ENCODE measurements at regions not wholly inside any gene's neighbourhood (a gene's known extent, or its start where the extent isn't known, plus 50 kb on each side); places are given as distances from the start of the nearest gene placed in this dataset.
A peak's percentile ranks its signal among the peaks of the same experiment; 100 is the strongest.

DNA sequence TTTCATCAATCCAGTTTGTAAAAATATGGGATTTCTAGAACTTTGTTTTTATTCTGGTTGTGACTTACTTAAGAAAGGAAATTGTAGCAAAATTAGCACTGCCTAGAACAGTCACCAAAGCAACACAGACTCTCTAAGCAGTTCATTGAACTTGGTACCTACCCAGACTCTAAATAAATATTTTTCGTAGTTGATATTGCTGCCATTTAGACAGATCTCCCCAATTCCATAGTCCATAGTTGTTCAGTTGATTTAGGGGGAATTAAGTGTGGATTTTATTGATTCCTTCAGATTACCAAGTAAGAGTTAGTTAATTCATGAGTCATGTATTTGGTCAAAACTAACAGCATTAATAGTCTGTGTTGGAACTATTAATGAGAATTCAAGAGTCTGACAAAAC, 822.5 kb downstream of the DHX35 start:
- H3K27me3 ChIP-seq (replicated peaks; ENCODE audit: control insufficient read depth, insufficient read depth, low read length), result peaks cover 12% of the 10 kb centered on the region

DNA sequence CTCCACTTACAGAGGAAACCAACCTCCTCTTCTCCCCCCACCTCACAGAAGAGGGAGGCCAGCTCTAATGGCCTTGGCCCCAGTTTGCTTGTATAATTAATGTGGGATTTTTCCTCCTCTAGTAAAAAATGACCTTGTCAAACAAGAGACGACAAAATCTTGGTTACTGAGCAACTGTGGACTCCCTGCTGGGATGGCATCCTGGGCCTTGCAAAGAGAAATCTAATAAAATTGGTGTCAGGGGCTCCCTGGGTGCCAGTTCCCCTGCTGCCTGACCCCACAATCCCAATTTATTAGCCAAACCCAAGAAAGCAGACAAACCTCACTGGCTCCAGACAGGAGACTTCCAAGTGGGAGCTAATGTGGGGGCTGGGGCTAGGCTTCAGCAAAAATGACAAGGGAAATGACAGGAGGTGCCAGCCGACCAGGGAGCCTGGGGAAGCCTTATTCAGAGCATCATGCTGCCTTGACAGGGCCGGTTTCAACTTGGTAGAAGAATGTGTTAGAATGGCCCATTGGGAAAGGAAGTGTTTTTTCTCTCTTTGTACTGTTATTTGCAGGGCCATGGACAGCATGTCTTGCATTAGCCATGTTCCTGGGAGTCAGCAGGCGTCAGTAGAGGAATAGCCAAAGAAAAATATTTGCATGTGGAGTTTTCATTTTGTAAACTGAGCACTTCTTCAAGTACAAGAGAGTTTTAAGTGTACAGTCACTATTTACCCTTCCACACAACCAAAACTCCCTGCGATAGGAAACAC, 816.9 kb downstream of the DHX35 start:
- Histone ChIP-seq H3K9me3 (ENCODE audit: control insufficient read depth, low read length) (peaks cover 24% of the 10 kb centered on the region), H3K4me1 (ENCODE audit: control insufficient read depth, insufficient read depth, low read length) (peaks cover 11% of the 10 kb centered on the region), H3K27me3 (replicated peaks; ENCODE audit: control insufficient read depth, insufficient read depth, low read length) (peaks cover 29% of the 10 kb centered on the region), H3K4me3 (ENCODE audit: low read length) (no peak overlapping the region), H3K9ac (ENCODE audit: low read length) (no peak overlapping the region), H3K36me3 (ENCODE audit: control insufficient read depth, insufficient read depth, low read length, severe bottlenecking) (no peaks in the 10 kb centered on the region)
- peak; percentile 6 for DNase-seq (ENCODE audit: low read depth)

More for the DNA sequence above, 822.5 kb downstream of the DHX35 start:
- peaks cover 13% of the 10 kb centered on the region for H3K9me3 ChIP-seq (ENCODE audit: control insufficient read depth, low read length)
- H3K9ac ChIP-seq (ENCODE audit: low read length), result no peak overlapping the region
- no peak overlapping the region for H3K4me3 ChIP-seq (ENCODE audit: low read length)
- H3K36me3 ChIP-seq (ENCODE audit: control insufficient read depth, insufficient read depth, low read length, severe bottlenecking), result no peaks in the 10 kb centered on the region
- H3K4me1 ChIP-seq (ENCODE audit: control insufficient read depth, insufficient read depth, low read length), result no peaks in the 10 kb centered on the region
- no peak for DNase-seq (ENCODE audit: low read depth)

DNA sequence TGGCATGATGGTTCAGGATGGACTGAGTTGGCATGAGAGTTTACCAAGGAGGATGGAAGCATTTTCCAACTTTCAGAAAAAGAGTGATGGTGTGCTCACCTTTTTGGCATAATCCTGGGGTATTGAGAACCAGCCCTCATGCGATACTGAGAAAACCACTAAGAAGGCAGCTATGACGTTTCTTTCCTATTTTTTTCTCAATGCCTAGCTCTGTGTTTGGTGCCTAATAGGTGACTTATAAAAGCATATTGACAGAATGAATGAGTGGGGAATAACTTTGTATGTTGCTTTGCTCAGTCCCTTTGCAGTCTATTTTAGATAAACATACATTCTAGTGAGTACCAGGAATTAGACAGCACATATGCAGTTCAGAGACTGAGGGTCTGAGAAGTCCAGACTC, 816.3 kb downstream of the DHX35 start:
- Histone ChIP-seq H3K9ac (ENCODE audit: low read length) (no peak overlapping the region), H3K4me3 (ENCODE audit: low read length) (no peak overlapping the region), H3K4me1 (ENCODE audit: control insufficient read depth, insufficient read depth, low read length) (peaks cover 11% of the 10 kb centered on the region), H3K36me3 (ENCODE audit: control insufficient read depth, insufficient read depth, low read length, severe bottlenecking) (no peaks in the 10 kb centered on the region), H3K27me3 (replicated peaks; ENCODE audit: control insufficient read depth, insufficient read depth, low read length) (peaks cover 27% of the 10 kb centered on the region), H3K9me3 (ENCODE audit: control insufficient read depth, low read length) (peaks cover 19% of the 10 kb centered on the region)
- DNase-seq (ENCODE audit: low read depth), result no peak

DNA sequence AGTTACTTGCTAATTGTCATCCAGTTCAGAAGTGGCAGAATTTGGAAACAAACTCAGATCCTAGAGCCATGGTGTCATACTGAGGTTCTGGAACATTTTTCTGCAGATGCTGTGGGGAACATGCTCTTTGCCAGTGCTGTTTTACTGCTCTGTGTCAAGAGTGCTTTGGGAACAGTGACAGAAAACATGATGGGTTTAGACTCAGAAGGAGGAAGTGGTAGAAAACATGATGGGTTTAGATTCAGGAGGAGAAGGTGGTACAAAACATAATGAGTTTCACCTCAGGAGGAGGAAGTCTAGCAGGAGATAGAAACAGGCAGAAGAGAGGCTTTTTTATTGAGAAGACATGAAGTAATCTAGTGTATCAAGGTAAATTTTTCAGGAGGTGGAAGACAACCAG, 815.5 kb downstream of the DHX35 start:
- DNase-seq (ENCODE audit: low read depth), result no peak
- H3K4me3 ChIP-seq (ENCODE audit: low read length), result no peak overlapping the region
- H3K36me3 ChIP-seq (ENCODE audit: control insufficient read depth, insufficient read depth, low read length, severe bottlenecking), result no peaks in the 10 kb centered on the region
- peaks cover 15% of the 10 kb centered on the region for H3K9me3 ChIP-seq (ENCODE audit: control insufficient read depth, low read length)
- H3K4me1 ChIP-seq (ENCODE audit: control insufficient read depth, insufficient read depth, low read length), result peaks cover 11% of the 10 kb centered on the region
- H3K9ac ChIP-seq (ENCODE audit: low read length), result no peak overlapping the region
- H3K27me3 ChIP-seq (replicated peaks; ENCODE audit: control insufficient read depth, insufficient read depth, low read length), result peaks cover 27% of the 10 kb centered on the region

DNA sequence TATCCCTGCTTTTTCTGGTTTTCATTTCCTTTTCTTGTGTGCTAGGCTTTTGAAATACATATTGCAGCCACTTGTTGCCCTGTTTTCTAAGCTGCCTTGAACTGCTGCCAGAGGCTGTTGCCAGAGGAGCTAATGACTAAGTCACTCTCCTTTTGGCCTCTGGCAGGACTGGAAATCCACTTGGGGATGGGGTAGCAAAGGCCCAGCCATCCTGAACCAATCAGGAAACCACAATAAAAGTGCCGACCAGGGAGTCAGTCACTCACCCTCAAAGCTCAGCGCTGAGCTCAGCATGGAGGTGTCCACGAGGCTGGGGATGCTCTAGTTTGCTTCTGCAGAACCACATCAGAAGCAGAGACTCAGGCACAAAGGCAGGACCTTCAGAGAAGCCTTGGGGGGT, 813.0 kb downstream of the DHX35 start:
- peak; percentile 62 for DNase-seq (ENCODE audit: low read depth)

DNA sequence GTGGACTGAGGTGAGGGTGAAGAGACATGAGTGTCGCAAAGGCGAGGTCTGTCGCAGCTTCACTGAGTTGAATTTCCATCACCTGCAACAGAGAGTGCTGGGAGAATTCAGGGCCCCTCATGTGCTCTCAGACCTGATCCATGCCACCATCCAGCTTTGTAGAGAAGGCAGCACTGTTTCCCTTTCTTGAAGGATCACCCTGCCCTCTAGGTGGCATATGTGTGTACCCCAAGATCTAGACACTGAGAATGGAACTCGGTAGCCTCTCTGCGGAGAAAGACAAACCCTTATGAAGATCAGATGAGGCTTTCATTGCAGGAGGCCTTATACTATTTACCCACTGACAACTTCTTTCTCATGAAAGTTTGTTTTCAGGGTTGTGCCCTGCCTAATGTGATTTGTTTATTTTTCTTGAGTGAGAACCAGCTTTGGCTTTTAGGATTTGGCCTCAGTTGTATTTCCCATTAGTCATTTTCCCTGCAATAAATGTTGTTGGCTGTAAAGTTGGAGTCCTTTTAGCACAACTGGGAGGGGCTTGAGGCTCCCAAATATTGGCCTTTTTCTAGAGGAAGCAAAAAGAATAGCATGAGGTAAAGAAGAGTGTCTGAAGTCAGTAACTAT, 811.3 kb downstream of the DHX35 start:
- DNase-seq (ENCODE audit: low read depth), result peak; percentile 3
- Histone ChIP-seq H3K9me3 (ENCODE audit: control insufficient read depth, low read length) (peaks cover 30% of the 10 kb centered on the region), H3K4me1 (ENCODE audit: control insufficient read depth, insufficient read depth, low read length) (peaks cover 11% of the 10 kb centered on the region), H3K9ac (ENCODE audit: low read length) (no peak overlapping the region), H3K36me3 (ENCODE audit: control insufficient read depth, insufficient read depth, low read length, severe bottlenecking) (no peaks in the 10 kb centered on the region), H3K4me3 (ENCODE audit: low read length) (no peak overlapping the region), H3K27me3 (replicated peaks; ENCODE audit: control insufficient read depth, insufficient read depth, low read length) (peaks cover 17% of the 10 kb centered on the region)

More for the DNA sequence above, 813.0 kb downstream of the DHX35 start:
- Histone ChIP-seq H3K9ac (ENCODE audit: low read length) (no peak overlapping the region), H3K27me3 (replicated peaks; ENCODE audit: control insufficient read depth, insufficient read depth, low read length) (peaks cover 27% of the 10 kb centered on the region), H3K4me1 (ENCODE audit: control insufficient read depth, insufficient read depth, low read length) (peaks cover 11% of the 10 kb centered on the region), H3K4me3 (ENCODE audit: low read length) (no peak overlapping the region), H3K9me3 (ENCODE audit: control insufficient read depth, low read length) (peaks cover 16% of the 10 kb centered on the region), H3K36me3 (ENCODE audit: control insufficient read depth, insufficient read depth, low read length, severe bottlenecking) (no peaks in the 10 kb centered on the region)

DNA sequence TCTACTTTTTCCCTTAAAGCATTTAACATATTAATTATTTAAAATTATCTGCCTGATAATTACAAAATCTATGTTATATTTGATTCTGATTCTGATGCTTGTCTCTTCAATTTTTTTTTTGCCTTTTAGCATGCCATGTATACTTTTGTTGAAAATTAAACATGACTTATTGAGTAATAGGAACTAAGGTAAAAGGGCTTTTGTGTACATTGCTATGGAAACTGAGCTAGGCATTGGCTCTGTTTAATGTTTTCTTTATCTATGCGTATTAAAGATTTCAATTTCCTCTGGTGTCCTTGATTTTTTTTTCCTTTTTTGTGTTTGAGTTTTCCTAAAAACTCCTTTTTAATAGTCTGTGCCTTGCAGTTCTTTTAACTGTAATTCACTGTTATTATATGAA, 805.2 kb downstream of the DHX35 start:
- DNase-seq (ENCODE audit: low read depth), result no peak
- no peak overlapping the region for H3K9ac ChIP-seq (ENCODE audit: low read length)
- H3K4me1 ChIP-seq (ENCODE audit: control insufficient read depth, insufficient read depth, low read length), result no peaks in the 10 kb centered on the region
- H3K9me3 ChIP-seq (ENCODE audit: control insufficient read depth, low read length), result peaks cover 41% of the 10 kb centered on the region
- no peaks in the 10 kb centered on the region for H3K27me3 ChIP-seq (replicated peaks; ENCODE audit: control insufficient read depth, insufficient read depth, low read length)
- H3K36me3 ChIP-seq (ENCODE audit: control insufficient read depth, insufficient read depth, low read length, severe bottlenecking), result no peaks in the 10 kb centered on the region
- H3K4me3 ChIP-seq (ENCODE audit: low read length), result no peak overlapping the region

DNA sequence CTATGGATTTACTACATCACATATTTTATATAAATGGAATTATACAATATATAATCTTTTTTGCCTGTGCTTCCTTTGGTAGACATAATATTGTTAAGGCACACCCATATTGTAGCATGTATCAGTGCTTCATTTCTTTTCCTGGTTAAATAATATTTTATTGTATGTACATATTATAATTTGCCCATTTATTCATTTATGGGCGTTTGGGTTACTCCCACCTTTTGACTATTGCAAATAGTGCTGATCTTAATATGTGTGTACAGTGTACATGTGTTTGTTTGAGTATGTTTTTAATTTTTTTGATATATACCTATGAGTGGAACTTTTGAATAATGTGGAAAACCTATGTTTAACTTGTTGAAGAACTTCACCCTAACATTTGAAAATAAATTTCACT, 804.2 kb downstream of the DHX35 start:
- Histone ChIP-seq H3K4me3 (ENCODE audit: low read length) (no peak overlapping the region), H3K4me1 (ENCODE audit: control insufficient read depth, insufficient read depth, low read length) (no peaks in the 10 kb centered on the region), H3K27me3 (replicated peaks; ENCODE audit: control insufficient read depth, insufficient read depth, low read length) (no peaks in the 10 kb centered on the region), H3K36me3 (ENCODE audit: control insufficient read depth, insufficient read depth, low read length, severe bottlenecking) (no peaks in the 10 kb centered on the region), H3K9me3 (ENCODE audit: control insufficient read depth, low read length) (peaks cover 41% of the 10 kb centered on the region), H3K9ac (ENCODE audit: low read length) (no peak overlapping the region)
- DNase-seq (ENCODE audit: low read depth), result no peak

DNA sequence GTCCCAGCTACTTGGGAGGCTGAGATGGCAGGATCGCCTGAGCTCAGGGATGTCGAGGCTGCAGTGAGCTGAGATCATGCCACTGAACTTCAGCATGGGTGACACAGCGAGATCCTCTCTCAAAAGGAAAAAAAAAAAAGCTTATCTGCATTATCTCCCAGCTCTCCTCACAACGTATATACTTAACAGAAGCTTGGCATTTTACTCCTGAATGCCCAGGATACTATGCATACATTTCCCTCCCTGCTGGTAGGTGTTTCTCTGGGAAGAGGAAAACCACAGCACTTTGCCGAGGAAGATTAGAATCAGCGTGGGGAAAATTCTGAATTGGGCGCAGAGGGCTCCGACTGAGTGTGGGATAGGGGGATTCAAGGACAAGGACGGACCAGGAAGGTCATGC, 800.6 kb downstream of the DHX35 start:
- DNase-seq (ENCODE audit: low read depth), result no peak
- no peak overlapping the region for H3K9ac ChIP-seq (ENCODE audit: low read length)
- H3K9me3 ChIP-seq (ENCODE audit: control insufficient read depth, low read length), result peaks cover 14% of the 10 kb centered on the region
- no peaks in the 10 kb centered on the region for H3K4me1 ChIP-seq (ENCODE audit: control insufficient read depth, insufficient read depth, low read length)
- no peaks in the 10 kb centered on the region for H3K36me3 ChIP-seq (ENCODE audit: control insufficient read depth, insufficient read depth, low read length, severe bottlenecking)
- no peak overlapping the region for H3K4me3 ChIP-seq (ENCODE audit: low read length)
- no peaks in the 10 kb centered on the region for H3K27me3 ChIP-seq (replicated peaks; ENCODE audit: control insufficient read depth, insufficient read depth, low read length)

DNA sequence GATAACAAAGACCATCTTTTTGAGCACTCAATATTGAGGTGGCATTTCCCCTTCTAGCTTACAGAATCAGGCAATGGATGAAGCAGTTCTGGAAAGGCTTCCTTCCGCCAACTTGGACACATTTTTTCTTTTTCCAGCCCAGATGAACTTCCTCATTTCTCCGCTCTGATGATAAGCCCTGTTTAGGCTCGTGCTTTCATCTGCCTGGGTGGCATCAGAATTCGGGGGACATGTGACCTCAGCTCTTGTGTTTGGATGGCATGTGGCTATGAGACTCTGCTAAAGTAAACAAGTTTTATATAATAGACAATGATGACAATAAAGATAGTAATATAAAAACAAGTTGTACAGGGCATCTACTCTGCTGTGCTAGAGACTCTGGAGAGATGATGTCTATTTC, 796.7 kb downstream of the DHX35 start:
- Histone ChIP-seq H3K9me3 (ENCODE audit: control insufficient read depth, low read length) (peaks cover 5% of the 10 kb centered on the region), H3K27me3 (replicated peaks; ENCODE audit: control insufficient read depth, insufficient read depth, low read length) (peaks cover 9% of the 10 kb centered on the region), H3K36me3 (ENCODE audit: control insufficient read depth, insufficient read depth, low read length, severe bottlenecking) (no peaks in the 10 kb centered on the region), H3K9ac (ENCODE audit: low read length) (no peak overlapping the region), H3K4me3 (ENCODE audit: low read length) (no peak overlapping the region), H3K4me1 (ENCODE audit: control insufficient read depth, insufficient read depth, low read length) (no peaks in the 10 kb centered on the region)
- DNase-seq (ENCODE audit: low read depth), result no peak

DNA sequence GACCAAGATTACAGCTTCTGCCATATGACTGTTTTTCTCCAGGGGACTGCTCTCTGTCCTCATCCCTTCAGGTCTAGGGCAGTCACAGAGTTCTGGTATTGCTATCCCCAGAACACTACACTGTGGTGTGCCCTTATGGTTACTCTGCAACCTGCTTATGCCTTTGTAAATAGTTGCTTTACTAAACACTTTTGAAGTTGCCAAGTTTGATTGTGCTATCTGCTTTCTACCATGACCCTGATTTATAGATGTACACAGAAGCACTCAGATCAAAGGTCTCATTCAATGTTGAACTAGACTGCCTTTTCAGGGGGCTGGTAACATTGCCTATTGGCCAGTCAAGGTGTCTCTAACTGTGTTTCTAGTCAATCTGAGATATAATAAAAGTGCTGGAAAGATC, 794.7 kb downstream of the DHX35 start:
- no peak overlapping the region for H3K9ac ChIP-seq (ENCODE audit: low read length)
- H3K9me3 ChIP-seq (ENCODE audit: control insufficient read depth, low read length), result no peaks in the 10 kb centered on the region
- no peak for DNase-seq (ENCODE audit: low read depth)
- H3K27me3 ChIP-seq (replicated peaks; ENCODE audit: control insufficient read depth, insufficient read depth, low read length), result peaks cover 9% of the 10 kb centered on the region
- no peaks in the 10 kb centered on the region for H3K4me1 ChIP-seq (ENCODE audit: control insufficient read depth, insufficient read depth, low read length)
- no peak overlapping the region for H3K4me3 ChIP-seq (ENCODE audit: low read length)
- H3K36me3 ChIP-seq (ENCODE audit: control insufficient read depth, insufficient read depth, low read length, severe bottlenecking), result no peaks in the 10 kb centered on the region

All from adipocyte (in vitro differentiated cells).